SU-DHL-6 (cell line): ENCODE measurements at regions not wholly inside any gene's neighbourhood (a gene's known extent, or its start where the extent isn't known, plus 50 kb on each side); places are given as distances from the start of the nearest gene placed in this dataset.

ENCODE experiments used
- H2AFZ ChIP-seq: fragments of 200-600 bp; sonication (generic); 2 replicates; pipeline ENCODE4 v1.6.1; 2014; ENCODE audit warnings: low read depth, mild to moderate bottlenecking, moderate library complexity, mixed read lengths, antibody characterized with exemption, low read length; ENCODE audit not compliant: severe bottlenecking
- H3F3A ChIP-seq: fragments of 200-600 bp; shearing (Covaris generic); 2 replicates; pipeline ENCODE4 v1.6.0; 2016; ENCODE audit warnings: antibody characterized with exemption, mild to moderate bottlenecking; ENCODE audit not compliant: insufficient read depth
- H3K27ac ChIP-seq: fragments of 200-600 bp; sonication (generic); 2 replicates; pipeline ENCODE4 v1.5.1; 2016; ENCODE audit warnings: low read depth, mild to moderate bottlenecking, low read length, moderate library complexity, mixed read lengths
- H3K27me3 ChIP-seq: fragments of 200-600 bp; sonication (generic), shearing (Covaris generic); 2 replicates; pipeline ENCODE4 v1.6.0; 2014; ENCODE audit warnings: mild to moderate bottlenecking, low read length
- H3K36me3 ChIP-seq: fragments of 200-600 bp; sonication (generic); 2 replicates; pipeline ENCODE4 v1.6.1; 2014; ENCODE audit warnings: mild to moderate bottlenecking, low read length, mixed read lengths
- H3K4me2 ChIP-seq: fragments of 300-600, 200-600 bp; shearing (Covaris generic), sonication (generic); 2 replicates; pipeline ENCODE4 v1.6.0; 2014; ENCODE audit warnings: low read length, low read depth, mild to moderate bottlenecking; ENCODE audit not compliant: poor library complexity, severe bottlenecking
- H3K4me3 ChIP-seq: fragments of 200-600 bp; sonication (generic); 2 replicates; pipeline ENCODE4 v1.5.1; 2014; ENCODE audit warnings: antibody characterized with exemption, low read length, mild to moderate bottlenecking, mixed read lengths; ENCODE audit not compliant: insufficient read depth, poor library complexity, severe bottlenecking
- H3K79me2 ChIP-seq: fragments of 200-600 bp; sonication (generic); 2 replicates; pipeline ENCODE4 v1.6.1; 2014; ENCODE audit warnings: mild to moderate bottlenecking, low read length, moderate library complexity; ENCODE audit not compliant: insufficient read depth
- H3K9ac ChIP-seq: fragments of 200-600 bp; sonication (generic); 2 replicates; pipeline ENCODE4 v1.7.0; 2014; ENCODE audit warnings: mild to moderate bottlenecking, low read length
- H3K9me2 ChIP-seq: fragments of 200-600 bp; sonication (generic); replicated peaks from 2 replicates; pipeline ENCODE4 v1.6.1; 2014; ENCODE audit warnings: low read length; ENCODE audit not compliant: insufficient read depth
- H3K9me3 ChIP-seq: fragments of 200-600 bp; sonication (generic); 2 replicates; pipeline ENCODE4 v1.6.1; 2014; ENCODE audit warnings: low read length, mixed read lengths; ENCODE audit not compliant: insufficient read depth
- H4K20me1 ChIP-seq: fragments of 200-600 bp; sonication (generic); 2 replicates; pipeline ENCODE4 v1.6.1; 2014; ENCODE audit warnings: low read depth, mild to moderate bottlenecking, antibody characterized with exemption, low read length, moderate library complexity, mixed read lengths
- EZH2phosphoT487 ChIP-seq: fragments of 200-600 bp; sonication (generic), shearing (Covaris generic); conservative IDR thresholded peaks from 2 replicates; pipeline ENCODE4 v1.6.1; 2018; ENCODE audit warnings: mild to moderate bottlenecking, antibody characterized with exemption, low read length, moderate library complexity, mixed read lengths
- TF ChIP-seq, protein P1 (sequence below): fragments of 200-600 bp; sonication (generic); IDR thresholded peaks from one replicate; pipeline ENCODE4 v1.5.1; 2017; ENCODE audit warnings: antibody characterized with exemption, mild to moderate bottlenecking, low read length, moderate library complexity; ENCODE audit not compliant: insufficient read depth, poor library complexity, severe bottlenecking

DNA sequence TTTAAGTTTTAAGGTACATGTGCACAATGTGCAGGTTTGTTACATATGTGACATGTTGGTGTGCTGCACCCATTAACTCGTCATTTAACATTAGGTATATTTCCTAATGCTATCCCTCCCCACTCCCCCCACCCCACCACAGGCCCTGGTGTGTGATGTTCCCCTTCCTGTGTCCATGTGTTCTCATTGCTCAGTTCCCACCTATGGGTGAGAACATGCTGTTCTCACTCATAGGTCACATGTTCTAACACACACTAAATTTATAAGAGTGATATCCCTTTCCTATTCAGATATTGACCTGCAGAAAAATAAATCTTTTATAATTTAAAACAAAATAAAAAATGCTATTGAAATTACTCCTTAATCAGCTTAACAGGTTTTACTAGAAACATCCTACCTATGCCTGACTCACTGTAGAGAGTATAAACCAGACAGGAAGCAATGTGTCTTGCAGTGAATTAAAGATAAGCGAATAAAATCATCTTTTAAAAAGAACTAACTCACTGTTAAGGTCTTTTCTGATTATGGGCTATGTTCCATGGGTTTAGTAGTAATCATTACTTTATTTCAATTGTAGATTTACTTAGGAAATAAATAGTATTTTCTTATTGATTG lies 82.0 kb upstream of the DPH5 start:
- H3K4me3 ChIP-seq = no peak overlapping the region
- no peaks in the 10 kb centered on the region for H3F3A ChIP-seq
- no peaks in the 10 kb centered on the region for H4K20me1 ChIP-seq
- no peak overlapping the region for H3K9ac ChIP-seq
- no peaks in the 10 kb centered on the region for H3K9me2 ChIP-seq
- TF ChIP-seq, protein P1, sequence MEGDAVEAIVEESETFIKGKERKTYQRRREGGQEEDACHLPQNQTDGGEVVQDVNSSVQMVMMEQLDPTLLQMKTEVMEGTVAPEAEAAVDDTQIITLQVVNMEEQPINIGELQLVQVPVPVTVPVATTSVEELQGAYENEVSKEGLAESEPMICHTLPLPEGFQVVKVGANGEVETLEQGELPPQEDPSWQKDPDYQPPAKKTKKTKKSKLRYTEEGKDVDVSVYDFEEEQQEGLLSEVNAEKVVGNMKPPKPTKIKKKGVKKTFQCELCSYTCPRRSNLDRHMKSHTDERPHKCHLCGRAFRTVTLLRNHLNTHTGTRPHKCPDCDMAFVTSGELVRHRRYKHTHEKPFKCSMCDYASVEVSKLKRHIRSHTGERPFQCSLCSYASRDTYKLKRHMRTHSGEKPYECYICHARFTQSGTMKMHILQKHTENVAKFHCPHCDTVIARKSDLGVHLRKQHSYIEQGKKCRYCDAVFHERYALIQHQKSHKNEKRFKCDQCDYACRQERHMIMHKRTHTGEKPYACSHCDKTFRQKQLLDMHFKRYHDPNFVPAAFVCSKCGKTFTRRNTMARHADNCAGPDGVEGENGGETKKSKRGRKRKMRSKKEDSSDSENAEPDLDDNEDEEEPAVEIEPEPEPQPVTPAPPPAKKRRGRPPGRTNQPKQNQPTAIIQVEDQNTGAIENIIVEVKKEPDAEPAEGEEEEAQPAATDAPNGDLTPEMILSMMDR = no peak
- no peak for TF ChIP-seq EZH2phosphoT487
- H3K36me3 ChIP-seq = no peaks in the 10 kb centered on the region
- H2AFZ ChIP-seq = no peak overlapping the region
- H3K9me3 ChIP-seq = no peaks in the 10 kb centered on the region
- H3K4me2 ChIP-seq = no peak overlapping the region
- H3K79me2 ChIP-seq = no peaks in the 10 kb centered on the region
- no peak overlapping the region for H3K27ac ChIP-seq
- no peaks in the 10 kb centered on the region for H3K27me3 ChIP-seq

DNA sequence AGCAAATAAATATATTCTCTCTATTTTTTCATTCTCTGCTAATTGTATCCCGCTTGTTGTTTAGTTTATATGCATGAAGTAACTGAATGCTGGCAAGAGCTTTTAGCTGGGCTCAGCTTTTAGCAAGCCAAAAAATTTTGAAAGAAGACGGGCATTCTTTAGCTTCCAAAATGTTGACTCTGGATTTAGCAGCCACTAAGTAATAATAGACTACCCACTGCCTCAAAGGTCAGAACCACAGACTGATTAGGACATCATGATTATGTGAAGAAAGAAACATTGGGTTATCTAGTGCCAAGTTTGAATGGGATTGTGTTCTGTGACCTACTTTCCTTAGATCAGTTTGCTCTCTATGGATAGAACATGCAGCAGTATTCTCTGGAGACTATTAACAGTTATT lies 80.3 kb upstream of the DPH5 start:
- Histone ChIP-seq H3K79me2 (no peaks in the 10 kb centered on the region), H3K27ac (no peak overlapping the region), H3K4me2 (no peak overlapping the region), H3K9ac (no peak overlapping the region), H3K9me2 (no peaks in the 10 kb centered on the region), H3K9me3 (no peaks in the 10 kb centered on the region), H3F3A (no peaks in the 10 kb centered on the region), H2AFZ (no peak overlapping the region), H3K27me3 (no peaks in the 10 kb centered on the region), H3K36me3 (no peaks in the 10 kb centered on the region), H4K20me1 (no peaks in the 10 kb centered on the region), H3K4me3 (no peak overlapping the region)
- TF ChIP-seq EZH2phosphoT487 = no peak
- TF ChIP-seq, protein P1 = no peak

DNA sequence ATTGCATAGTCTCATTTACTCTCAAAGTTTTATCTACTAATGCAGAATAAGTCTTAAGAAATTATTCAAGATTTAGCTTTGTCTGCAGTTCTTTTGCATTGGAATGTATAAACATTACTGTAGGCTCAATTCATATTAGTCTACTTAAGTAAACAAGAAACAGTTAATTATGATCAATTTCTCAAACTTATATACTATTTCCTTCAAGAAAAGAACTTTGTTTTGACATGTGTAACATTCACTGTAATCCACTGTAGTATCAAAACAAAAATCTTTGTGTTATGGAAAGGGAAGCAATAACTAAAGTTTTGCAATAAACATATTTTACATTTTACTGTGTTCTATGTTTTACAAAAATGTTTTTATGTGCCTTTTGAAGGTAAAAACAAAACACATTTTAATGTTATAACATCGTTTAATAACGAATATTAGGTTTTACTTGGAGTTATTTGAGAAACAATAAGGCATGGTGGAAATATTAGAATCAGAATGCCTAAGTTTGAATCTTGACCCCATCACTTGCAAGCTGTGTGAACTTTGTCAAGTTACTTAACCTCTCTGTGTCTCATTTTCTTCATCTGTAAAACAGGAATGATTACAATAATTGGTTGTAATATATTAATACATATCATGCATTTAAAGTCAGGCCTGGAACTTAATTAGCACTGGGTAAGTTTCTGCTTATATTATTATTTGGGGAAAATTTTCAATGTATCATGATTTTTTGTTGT lies 77.0 kb upstream of the DPH5 start:
- Histone ChIP-seq H3K27me3 (no peaks in the 10 kb centered on the region), H3K4me2 (no peak overlapping the region), H3F3A (no peaks in the 10 kb centered on the region), H3K4me3 (no peak overlapping the region), H3K9me3 (no peaks in the 10 kb centered on the region), H3K9ac (no peak overlapping the region), H3K79me2 (no peaks in the 10 kb centered on the region), H3K36me3 (no peaks in the 10 kb centered on the region), H4K20me1 (no peaks in the 10 kb centered on the region), H3K27ac (no peak overlapping the region), H2AFZ (no peak overlapping the region), H3K9me2 (no peaks in the 10 kb centered on the region)
- TF ChIP-seq EZH2phosphoT487 = no peak
- TF ChIP-seq, protein P1 = no peak
